GM18951 (cell line): ENCODE measurements at regions not wholly inside any gene's neighbourhood (a gene's known extent, or its start where the extent isn't known, plus 50 kb on each side); places are given as distances from the start of the nearest gene placed in this dataset.

Experiments used
- POLR2A ChIP-seq: IDR thresholded peaks from 4 replicates; pipeline ENCODE4 v1.6.1; 2011; ENCODE audit warnings: mild to moderate bottlenecking; ENCODE audit not compliant: insufficient read length, insufficient read depth; ENCODE audit errors: extremely low read depth
- in situ Hi-C: fragments of 300-500 bp; cut with MboI; formaldehyde crosslinking; loops from one replicate; pipeline ENCODE4 v1.12.0; 2022; ENCODE audit warnings: low sequenced_read_pairs, mixed read lengths, inconsistent platforms; ENCODE audit not compliant: unreplicated experiment

DNA sequence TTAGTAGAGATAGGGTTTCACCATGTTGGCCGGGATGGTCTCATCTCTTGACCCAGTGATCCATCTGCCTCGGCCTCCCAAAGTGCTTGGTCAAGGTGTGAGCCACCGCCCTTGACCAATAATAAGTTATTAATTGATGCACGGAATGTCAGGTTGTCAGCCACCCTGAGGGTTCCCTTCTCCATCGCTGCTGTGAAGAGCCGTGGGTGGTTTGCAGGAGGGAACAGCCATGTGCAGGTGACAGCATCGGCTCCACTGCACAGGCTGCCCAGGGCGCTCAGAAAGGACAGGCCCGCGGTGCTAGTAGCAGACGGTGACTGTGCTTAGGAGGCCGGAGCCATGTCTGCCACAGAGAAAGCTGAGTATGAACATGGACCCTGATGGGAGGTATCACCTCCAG is 814.0 kb downstream of the BRD1 start:
- in situ Hi-C loops, result no loop called here
- no peak for TF ChIP-seq POLR2A

DNA sequence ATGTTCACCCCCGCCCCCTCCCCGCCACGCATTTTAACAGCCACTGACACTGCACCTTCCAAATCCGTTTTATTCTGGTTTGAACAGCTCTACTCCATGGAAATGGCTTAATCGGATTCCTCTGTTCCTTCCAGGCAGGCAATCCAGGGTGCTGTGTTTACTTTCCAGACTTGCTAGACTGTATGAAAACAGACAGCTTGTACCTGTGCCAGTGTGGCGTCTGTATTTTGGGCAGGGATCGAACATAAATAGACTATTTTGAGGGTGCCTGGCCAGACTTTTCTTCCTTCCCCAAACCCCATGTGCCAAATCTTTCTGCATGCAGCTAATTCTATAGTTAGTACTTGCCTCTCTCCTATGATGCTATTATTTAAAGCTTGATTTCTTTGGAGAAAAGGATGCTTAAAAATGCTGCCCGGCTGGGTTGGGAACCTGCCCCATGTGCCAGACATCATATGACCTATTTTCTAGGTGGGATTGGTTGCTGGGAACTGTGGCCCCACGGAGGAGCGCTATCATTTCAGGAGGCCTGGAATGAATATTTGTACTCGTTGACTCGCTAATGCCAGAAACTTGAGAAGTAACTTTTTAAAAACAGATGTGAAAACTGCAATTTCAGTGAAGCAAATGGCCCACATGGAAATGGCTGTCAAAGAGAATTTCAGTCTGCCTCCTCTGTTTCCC is 814.8 kb downstream of the BRD1 start:
- TF ChIP-seq POLR2A, result no peak
- in situ Hi-C loops, result no loop called here

DNA sequence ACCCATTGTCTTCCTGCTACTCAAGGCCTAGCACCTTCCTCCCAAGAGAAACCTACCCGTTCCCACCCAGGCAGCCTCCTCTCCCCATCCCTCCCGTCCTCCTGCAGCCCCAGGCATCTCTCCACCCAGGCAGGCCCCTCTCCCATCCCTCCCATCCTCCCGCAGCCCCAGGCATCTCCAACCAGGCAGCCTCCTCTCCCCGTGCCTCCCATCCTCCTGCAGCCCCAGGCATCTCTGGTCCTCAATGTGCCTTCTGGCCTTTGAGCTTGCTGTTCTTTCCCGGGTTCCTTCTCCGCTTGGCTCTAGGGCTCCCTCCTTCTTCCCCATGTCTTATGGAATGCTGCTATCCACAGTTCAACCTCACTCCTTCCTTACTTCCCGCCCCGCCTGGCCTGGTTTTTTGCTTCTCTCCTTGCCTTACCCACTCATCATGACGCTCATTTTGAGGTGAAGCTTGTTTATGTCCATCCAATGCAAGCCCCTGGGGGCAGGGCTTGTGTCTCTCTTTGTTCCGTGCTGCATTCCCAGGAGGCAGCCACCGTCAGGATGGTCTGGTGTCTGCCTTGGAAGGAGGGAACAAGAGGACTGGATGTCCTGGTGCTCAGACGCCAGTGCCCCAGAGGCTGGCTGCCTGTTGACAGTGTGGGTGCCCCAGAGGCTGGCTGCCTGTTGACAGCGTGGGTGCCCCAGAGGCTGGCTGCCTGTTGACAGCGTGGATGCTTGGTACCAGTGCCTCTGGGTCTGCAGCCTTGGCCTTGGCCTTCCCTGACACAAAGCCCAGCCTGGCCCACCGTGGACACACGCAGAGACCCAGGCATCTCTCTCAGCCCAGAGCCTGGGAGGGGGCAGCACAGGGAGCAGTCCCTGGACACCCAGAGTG is 815.7 kb downstream of the BRD1 start:
- in situ Hi-C loops, result no loop called here
- TF ChIP-seq POLR2A, result no peak

DNA sequence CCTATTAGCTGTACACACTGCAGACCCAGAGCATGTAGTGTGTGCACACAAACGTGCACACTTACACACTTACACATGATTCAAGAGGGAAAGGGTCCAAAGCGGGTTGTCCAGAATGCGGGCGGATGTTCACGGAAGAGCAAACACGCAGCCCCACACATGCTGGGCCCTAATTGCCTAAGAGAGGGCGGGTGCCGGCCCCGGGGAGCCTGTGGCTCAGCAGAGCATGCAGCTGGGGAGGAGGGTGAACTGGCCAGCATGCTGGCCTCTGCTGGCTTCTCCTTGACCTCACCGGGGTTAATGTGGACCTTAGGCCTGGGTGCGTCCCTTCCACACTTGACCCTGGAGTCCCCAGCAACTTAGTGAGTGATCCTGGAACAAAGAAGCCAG is 816.3 kb downstream of the BRD1 start:
- in situ Hi-C loops, result no loop called here
- no peak for TF ChIP-seq POLR2A

DNA sequence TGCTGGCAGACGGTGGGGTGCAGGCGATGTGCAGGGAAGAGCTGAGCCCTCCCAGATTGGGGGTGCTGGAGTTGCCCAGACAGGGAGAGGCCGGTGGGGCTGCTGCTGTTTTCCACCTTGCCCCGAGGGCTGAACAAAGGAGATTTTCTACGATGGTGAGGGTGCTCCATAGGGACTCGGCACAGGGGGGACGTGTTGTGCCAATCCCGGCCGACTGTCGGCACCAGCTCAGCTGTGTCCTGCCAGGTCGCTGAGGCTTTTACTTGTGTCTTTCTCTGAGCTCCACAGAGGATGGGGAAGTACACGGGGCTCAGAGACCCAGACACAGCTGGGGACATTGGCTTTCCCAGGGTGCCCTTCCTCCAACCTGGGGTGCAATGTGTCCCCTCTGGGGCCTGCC is 816.8 kb downstream of the BRD1 start:
- TF ChIP-seq POLR2A, result no peak
- in situ Hi-C loops, result no loop called here

DNA sequence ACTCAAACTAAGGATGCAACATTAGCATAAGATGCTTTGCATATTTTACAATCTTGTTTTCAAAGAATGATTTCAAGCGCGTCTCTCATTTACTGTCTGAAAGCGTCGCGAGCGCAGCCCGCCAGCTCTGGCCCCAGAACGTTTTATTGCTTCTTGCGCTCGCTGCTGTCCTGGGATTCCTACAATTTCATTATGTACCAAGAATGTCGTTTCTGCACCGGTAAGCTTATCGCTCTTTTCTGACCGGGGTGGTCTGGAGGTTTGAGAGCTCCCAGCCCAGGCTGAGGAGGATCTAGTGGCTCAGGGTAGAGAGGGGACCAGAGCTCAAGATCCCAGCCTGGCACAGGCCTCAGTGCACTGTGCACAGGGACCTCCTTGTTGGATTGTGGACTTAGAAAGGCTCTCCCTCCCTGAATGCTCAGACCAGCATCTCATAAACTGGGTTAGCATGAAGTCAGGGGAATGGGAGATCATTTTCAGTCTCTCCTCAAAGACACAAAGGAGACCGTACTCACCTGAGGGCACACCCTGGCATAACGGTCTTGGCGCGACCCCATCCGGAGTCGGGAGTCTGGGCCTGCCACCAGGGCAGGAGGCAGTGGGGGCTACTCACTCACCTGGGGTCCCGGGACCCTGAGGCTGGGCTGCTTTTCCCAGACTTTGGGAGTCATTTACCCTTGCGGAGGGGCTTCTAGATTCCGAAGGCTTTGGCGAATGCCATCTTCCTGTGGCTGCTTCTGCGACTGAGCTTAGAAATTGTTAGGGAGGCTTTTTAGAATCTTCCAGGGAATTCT is 817.4 kb downstream of the BRD1 start:
- TF ChIP-seq POLR2A, result no peak
- in situ Hi-C loops, result no loop called here

DNA sequence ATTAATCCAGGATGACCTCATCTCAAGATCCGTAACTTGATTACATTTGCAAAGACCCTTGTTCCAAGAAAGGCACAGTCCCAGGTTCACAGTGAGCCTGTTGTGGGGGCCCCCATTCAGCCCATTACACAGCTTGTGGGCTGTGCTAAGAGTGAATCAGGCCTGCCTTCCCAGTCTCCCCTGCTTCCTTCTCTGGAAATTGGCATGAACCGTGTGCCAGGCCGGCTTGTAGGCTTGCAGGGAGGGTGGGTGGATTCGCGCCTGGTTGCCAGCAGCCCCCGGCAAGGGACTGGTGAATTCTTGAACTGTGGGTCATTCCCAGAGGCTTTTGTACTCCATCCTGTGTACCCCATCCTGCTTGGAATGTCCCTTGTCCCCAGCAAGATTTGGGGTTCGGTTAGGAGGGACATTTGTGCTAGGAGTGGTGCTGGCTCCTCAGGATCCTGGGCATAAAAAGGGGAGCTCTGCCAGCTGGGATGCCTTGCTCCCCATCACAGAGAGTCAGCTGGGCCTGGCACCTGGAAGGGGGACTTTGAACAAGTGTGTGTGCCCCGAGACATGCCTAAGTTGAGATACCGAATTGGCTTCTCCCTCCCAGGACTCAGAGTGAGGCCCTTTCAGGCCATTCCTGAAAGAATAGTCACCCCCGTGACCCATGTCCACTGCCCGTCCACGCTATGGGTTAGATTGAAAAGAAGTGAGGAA is 818.2 kb downstream of the BRD1 start:
- in situ Hi-C loops, result no loop called here
- no peak for TF ChIP-seq POLR2A

DNA sequence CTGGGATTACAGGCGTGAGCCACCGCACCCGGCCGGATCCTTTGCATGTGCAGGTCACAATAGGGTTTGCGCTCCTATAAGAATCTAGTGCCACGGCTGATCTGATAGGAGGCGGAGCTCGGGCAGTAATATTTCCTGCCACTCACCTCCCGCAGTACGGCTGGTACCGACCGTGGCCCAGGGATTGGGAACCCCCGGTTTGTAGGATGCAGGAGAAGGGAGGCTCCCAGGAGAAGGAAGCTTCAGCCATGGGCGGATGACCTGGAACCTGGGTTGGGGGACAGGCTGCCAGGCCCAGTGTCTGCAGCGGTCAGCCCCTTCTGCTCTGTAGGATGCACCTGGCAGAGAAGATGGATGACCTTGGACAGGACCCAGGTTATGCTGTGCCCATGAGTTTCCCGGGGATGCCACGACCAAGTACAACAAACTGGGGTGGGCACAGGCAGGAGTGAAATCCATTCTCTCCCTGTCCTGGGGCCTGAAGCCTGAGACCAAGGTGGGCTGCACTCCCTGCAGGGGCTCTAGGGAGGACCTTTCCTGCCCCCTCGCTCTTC is 818.9 kb downstream of the BRD1 start:
- no peak for TF ChIP-seq POLR2A
- in situ Hi-C loops, result no loop called here

DNA sequence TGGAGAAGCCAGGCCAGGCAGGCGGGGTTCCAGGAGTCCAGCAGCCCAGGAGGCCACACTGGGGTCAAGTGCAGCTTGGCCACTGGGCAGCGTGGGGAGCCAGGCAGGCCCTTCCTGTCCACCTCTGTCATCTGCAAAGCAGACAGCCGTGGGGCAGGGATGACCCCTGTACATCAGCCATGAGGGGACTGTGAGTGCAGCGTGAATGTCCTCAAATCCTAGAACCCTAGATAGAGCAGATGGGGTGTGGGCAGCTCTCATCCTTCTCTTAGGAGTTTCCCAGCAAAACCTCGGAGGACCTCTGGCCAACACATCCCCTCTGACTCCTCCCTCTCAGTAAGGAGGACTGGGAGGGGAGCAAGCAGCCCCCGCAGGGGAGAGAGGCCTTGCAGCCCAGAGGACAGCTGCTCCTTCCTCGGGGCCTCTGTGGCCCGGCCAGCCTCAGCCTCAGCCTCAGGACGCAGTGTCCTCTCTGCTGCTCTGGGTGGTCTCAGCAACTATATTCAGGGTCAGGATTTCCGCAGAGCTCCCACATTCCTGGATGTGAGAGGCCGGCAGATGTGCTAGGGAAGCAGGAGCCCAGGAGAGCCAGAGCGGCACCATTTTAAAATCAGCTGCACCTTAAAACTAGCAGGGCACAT is 820.5 kb downstream of the BRD1 start:
- TF ChIP-seq POLR2A, result no peak
- in situ Hi-C loops, result no loop called here

DNA sequence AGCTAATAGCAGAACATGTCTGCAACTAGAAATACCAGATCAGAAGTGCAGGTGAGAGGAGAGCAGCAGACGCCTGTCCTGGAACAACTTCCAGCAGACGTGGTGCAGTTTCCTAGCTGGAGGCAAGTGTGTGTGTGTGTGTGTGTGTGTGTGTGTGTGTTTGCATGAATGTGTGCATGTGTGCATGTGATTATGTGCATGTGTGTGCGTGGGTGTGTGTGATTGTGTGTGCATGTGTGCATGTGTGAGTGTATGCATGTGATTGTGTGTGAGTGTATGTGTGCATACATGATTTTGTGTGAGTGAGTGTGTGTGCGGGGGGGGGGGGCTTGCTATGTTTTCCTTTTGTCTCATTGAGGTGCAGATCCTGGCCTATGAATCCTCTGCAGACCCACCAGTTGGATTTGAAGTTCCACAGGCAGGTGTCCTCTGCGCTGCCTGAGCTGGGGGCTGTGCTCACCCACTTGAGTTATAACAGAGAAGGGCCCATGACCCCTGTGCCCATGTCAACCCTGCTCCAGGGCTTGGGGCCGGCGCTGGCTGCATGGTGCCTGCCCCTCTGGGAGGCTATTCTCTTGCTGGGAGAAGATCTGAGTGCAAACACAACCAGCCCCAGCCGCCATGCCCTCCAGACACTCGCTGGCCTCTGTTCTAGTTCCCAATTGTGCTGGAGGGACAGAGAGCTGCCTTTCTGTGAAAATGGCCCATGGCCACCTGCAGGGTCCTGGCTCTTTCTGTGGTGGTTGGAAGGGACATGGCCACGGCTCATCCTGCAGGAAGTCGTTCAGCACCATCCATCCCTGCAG is 821.3 kb downstream of the BRD1 start:
- in situ Hi-C loops, result no loop called here
- no peak for TF ChIP-seq POLR2A

DNA sequence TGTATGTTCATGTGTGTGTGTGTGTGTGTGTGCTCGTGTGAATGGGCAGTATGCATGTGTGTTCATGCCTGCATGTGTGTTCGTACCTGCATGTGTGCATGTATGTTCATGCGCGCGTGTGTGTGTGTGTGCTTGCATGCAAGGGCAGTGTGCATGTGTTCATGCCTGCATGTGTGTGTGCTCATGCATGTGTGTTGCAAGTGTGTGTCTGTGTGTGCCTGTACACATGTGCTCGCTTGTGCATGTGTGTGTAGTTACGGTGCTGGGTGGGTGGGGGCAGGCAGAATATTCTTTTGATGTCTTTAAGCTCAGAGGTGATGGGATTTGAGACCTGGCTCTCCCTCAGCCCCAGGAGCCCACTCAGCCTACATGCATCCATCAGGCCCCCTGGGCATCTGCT is 822.1 kb downstream of the BRD1 start:
- in situ Hi-C loops, result no loop called here
- no peak for TF ChIP-seq POLR2A
